ENCODE measurements at regions not wholly inside any gene's neighbourhood (a gene's known extent, or its start where the extent isn't known, plus 50 kb on each side); places are given as distances from the start of the nearest gene placed in this dataset.
"Not testable (repeated sequence)": the region's sequence is repeated elsewhere in the genome, so short reads cannot be mapped to it uniquely, and the experiment has no call there.

GRCh38 chr6:63510353-63510686 lies 62.0 kb upstream of the LOC128125822 start:
- no peak for TF ChIP-seq CTCF (conservative IDR thresholded peaks at IDR 0.05; ENCODE audit: low read depth, low read length)

GRCh38 chr6:63510849-63511248 lies 61.4 kb upstream of the LOC128125822 start:
- no peak overlapping the region for H3K4me3 ChIP-seq (ENCODE audit: low read length)
- no peak for TF ChIP-seq CTCF (conservative IDR thresholded peaks at IDR 0.05; ENCODE audit: low read depth, low read length)
- no peak for DNase-seq (ENCODE audit: low read depth)

More at GRCh38 chr6:63510353-63510686, 62.0 kb upstream of the LOC128125822 start:
- no peak for DNase-seq (ENCODE audit: low read depth)
- no peak overlapping the region for H3K4me3 ChIP-seq (ENCODE audit: low read length)

DNA sequence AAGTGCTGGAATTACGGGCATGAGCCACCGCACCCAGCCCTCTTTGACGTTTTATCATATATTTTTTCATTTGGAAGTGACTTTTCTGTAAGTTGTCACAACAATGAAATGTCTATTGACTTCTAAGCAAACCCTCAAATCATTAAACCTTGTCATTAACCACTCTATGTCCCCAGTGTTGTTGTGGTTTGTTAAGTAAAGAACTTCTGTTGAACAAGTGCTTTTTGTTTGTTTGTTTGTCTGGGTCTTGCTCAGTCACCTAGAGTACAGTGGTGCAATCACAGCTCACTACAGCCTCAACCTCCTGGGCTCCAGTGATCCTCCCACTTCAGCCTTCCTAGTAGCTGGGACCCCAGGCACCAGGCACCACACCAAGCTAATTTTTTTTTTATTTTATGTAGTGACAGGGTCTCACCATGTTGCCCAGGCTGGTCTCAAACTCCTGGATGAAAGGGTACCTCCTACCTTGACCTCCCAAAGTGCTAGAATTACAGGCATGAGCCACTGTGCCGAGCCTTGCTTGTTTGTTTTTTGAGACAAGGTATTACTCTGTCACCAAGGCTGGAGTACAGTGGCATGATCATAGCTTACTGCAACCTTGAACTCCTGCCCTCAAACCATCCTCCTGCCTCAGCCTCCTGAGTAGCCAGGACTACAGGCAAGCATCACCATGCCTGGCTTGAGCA lies 57.6 kb upstream of the LOC128125822 start:
- no peak for DNase-seq (ENCODE audit: low read depth)
- H3K4me3 ChIP-seq (ENCODE audit: low read length), result no peak overlapping the region
- no peak for TF ChIP-seq CTCF (conservative IDR thresholded peaks at IDR 0.05; ENCODE audit: low read depth, low read length)

DNA sequence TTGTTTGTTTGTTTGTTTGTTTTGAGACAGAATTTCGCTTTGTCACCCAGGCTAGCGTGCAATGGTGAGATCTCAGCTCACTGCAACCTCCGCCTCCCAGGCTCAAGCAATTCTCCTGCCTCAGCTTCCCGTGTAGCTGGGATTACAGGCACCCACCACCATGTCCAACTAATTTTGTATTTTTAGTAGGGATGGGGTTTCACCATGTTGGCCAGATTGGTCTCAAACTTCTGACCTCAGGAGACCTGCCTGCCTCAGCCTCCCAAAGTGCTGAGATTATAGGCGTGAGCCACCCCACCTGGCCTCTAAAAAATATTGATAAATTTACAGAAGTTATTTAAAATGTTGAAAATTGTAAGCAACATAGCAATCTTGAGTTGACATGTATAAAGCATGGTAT lies 57.1 kb upstream of the LOC128125822 start:
- not testable (repeated sequence) for DNase-seq (ENCODE audit: low read depth); H3K4me3 ChIP-seq (ENCODE audit: low read length)

DNA sequence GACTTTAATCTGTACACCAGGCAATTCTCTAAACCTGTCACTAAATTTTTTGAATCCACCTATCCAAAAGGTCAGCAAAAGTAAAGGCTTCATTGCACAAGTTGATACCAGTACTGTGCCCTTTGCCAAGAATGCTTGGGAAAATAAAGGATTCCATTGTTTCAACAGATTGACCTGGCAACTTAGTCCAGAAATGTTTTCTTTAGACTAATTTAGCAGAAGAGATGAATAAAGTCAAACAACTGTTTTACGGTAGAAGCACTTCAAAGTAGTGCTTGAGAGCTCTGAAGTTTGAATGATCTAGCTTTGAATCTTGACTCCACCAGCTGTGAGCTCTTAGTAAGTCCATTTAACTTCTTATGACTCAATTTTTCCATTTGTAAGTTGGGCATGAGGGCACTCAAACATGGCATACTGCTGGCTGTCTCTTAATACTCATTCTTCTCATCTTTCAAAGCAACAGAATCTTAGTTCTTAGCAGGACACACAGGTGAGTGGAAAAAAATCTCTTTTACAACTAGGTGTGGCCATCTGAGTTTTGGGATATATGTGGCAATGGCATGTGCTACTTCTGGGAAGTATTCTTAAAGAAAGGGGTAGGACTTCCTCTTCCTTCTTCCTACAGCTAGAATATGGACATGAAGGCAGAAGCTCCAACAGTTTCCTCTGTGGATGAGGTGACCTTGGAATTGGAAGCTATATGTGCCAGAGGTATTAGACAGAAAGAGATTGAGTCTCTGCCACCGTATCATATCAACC lies 55.9 kb upstream of the LOC128125822 start:
- DNase-seq (ENCODE audit: low read depth), result peak; percentile 65
- TF ChIP-seq CTCF (conservative IDR thresholded peaks at IDR 0.05; ENCODE audit: low read depth, low read length), result no peak
- no peak overlapping the region for H3K4me3 ChIP-seq (ENCODE audit: low read length)

DNA sequence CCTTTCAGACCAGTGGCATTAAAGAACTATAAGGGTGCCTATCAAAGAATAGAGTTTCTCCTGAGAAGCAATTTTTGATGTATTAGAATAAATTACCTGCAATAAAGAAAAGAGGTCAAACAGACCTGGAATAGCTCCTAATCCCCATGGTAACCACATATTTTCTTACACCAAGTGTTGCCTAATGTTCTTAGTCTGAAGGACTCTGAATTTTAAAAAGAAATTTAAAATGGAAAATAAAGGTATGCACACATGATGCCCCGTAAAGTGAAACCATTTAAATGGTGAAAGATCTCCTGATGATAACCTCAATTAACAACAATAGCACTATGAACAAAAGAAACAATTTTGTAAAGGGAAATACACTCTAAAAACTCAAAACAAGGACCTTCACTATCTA lies 55.1 kb upstream of the LOC128125822 start:
- H3K4me3 ChIP-seq (ENCODE audit: low read length), result no peak overlapping the region
- TF ChIP-seq CTCF (conservative IDR thresholded peaks at IDR 0.05; ENCODE audit: low read depth, low read length), result no peak
- no peak for DNase-seq (ENCODE audit: low read depth)

DNA sequence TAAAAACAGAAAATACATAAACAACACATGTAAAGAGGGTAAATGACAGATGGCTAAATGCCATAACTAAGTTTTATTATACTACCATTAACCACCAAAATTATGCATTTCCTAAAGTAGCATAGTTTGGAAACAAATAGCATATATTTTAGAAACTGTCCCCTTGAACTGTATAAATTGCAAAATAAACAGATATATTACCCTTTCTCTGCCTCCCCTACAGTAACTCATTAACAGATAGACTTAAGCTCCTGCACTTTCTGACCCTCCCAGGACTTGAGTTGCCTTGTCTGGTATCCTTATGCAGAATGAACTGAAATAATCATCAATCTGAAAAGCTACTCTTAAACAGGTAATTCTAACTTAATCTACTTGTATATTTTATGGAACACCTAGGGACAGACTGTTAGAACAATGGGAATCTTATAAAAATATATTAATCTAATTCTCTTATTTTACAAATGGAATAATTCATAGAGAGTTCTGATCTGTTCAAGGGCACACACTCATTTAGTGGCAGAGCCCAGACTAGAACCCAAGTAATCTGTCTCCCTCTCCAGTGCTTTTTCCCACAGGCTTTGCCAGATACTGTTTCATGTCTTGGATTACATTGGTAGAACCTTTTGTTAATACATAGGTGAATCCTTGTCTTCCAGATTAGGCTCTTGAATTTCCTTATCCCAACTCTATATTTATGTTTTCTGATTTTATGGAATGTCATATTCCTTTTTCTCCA lies 50.6 kb upstream of the LOC128125822 start:
- TF ChIP-seq CTCF (conservative IDR thresholded peaks at IDR 0.05; ENCODE audit: low read depth, low read length), result no peak
- no peak overlapping the region for H3K4me3 ChIP-seq (ENCODE audit: low read length)
- no peak for DNase-seq (ENCODE audit: low read depth)
